Fibroblast of the aortic adventitia (primary cell): ENCODE measurements at regions not wholly inside any gene's neighbourhood (a gene's known extent, or its start where the extent isn't known, plus 50 kb on each side); places are given as distances from the start of the nearest gene placed in this dataset.

Experiments
- DNase-seq: peaks from one replicate; pipeline ENCODE4 v3.0.0-alpha.2; 2010; ENCODE audit warnings: low read depth
- H3K4me3 ChIP-seq: 2 replicates; pipeline ENCODE4 v1.5.1; 2011; ENCODE audit warnings: low read depth, mild to moderate bottlenecking, control low read depth, low read length, moderate library complexity
- TF ChIP-seq, protein P1 (sequence below): IDR thresholded peaks from 2 replicates; pipeline ENCODE4 v1.5.1; 2011; ENCODE audit warnings: mild to moderate bottlenecking, low read length, control low read depth, inconsistent platforms; ENCODE audit not compliant: insufficient read depth

- TF ChIP-seq, protein P1, sequence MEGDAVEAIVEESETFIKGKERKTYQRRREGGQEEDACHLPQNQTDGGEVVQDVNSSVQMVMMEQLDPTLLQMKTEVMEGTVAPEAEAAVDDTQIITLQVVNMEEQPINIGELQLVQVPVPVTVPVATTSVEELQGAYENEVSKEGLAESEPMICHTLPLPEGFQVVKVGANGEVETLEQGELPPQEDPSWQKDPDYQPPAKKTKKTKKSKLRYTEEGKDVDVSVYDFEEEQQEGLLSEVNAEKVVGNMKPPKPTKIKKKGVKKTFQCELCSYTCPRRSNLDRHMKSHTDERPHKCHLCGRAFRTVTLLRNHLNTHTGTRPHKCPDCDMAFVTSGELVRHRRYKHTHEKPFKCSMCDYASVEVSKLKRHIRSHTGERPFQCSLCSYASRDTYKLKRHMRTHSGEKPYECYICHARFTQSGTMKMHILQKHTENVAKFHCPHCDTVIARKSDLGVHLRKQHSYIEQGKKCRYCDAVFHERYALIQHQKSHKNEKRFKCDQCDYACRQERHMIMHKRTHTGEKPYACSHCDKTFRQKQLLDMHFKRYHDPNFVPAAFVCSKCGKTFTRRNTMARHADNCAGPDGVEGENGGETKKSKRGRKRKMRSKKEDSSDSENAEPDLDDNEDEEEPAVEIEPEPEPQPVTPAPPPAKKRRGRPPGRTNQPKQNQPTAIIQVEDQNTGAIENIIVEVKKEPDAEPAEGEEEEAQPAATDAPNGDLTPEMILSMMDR: no peak
- no peak for DNase-seq
- no peak overlapping the region for H3K4me3 ChIP-seq
Observed at GRCh38 chr9:118457171-118458000, 753.2 kb downstream of the TLR4 start.

GRCh38 chr9:118459913-118460312 lies 755.7 kb downstream of the TLR4 start:
- TF ChIP-seq, protein P1: no peak
- no peak overlapping the region for H3K4me3 ChIP-seq
- DNase-seq: no peak

GRCh38 chr9:118463419-118463818 lies 759.2 kb downstream of the TLR4 start:
- TF ChIP-seq, protein P1: no peak
- DNase-seq: no peak
- no peak overlapping the region for H3K4me3 ChIP-seq

- no peak overlapping the region for H3K4me3 ChIP-seq
- TF ChIP-seq, protein P1: no peak
- no peak for DNase-seq
Observed at GRCh38 chr9:118473521-118473920, 769.3 kb downstream of the TLR4 start.

DNA sequence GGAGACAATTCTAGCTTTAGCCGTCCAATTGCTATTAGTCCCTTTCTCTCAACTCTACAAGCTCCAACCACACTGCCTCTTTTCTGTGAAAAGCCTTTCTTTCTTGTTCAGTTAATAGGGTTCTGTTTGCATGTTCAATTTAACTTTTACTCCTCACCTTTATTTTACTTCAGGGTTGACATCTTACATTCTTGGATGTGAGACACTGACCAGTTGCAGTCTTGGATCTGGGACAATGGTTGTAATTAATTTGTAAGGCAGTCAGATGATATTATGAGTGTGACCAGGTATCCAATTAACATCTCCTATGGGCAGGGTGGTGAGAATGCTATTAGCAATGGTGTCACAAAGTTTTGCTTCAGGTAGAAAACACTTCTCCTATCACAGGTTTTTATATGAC lies 774.5 kb downstream of the TLR4 start:
- H3K4me3 ChIP-seq: no peak overlapping the region
- DNase-seq: no peak
- TF ChIP-seq, protein P1: no peak

- H3K4me3 ChIP-seq: no peak overlapping the region
- no peak for DNase-seq
- TF ChIP-seq, protein P1: no peak
Observed at GRCh38 chr9:118482306-118482705, 778.1 kb downstream of the TLR4 start.
